Stimulated activated CD8-positive, alpha-beta memory T cell treated with anti-CD3 and anti-CD28 coated beads, Interleukin-7, amount 100 ng/mL, for 4 hours (primary cell): ENCODE measurements at regions not wholly inside any gene's neighbourhood (a gene's known extent, or its start where the extent isn't known, plus 50 kb on each side); places are given as distances from the start of the nearest gene placed in this dataset.

Experiments
- DNase-seq, 2 donors: peaks; one replicate each; pipeline ENCODE4 v3.0.0-alpha.2; 2020; ENCODE audit warnings: low read depth in 2 of 2

- no peak for DNase-seq
These were observed 161.6 kb upstream of the PWP1 start for GRCh38 chr12:107523775-107524535.

- DNase-seq = no peak
These were observed 160.4 kb upstream of the PWP1 start for GRCh38 chr12:107525063-107525718.

DNA sequence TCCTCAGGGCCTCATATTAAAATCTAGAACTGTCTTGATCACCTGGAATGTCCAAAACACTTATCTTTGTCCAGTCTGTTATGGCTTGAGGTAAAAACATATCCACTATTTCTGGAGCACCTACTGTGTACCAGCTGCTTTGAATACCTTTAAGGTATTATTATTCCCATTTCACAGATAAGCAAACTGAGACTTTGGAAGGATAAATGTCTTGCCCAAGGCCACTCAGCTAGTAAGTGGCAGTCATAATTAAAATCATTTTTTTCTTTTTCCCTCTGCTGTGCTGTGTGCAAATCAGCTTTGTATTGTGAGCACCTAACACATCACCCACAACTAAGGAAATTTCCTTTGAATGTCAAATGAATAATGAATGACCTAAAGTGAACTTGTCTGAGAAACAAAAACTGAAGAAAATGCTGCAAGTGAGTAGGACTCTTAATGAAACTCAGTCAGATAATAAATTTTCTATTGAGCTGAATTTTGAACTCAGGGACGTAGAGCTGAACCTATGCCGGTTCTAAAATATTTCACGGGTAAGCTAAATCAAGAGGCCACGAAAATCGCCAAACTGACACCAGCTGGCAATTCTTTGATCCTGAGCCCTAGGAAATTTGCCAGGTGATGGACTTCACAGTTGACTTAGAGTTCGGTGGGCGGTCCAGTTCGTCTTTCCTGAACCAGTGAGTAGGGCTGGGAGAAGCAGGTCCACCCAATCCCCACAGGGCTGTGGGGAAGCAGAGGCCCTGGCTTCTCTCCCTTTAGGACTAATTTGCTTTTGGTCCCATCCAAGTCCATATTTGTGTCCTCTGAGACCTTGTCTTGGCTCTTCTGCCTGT lies 159.7 kb upstream of the PWP1 start:
- DNase-seq = no peak

DNA sequence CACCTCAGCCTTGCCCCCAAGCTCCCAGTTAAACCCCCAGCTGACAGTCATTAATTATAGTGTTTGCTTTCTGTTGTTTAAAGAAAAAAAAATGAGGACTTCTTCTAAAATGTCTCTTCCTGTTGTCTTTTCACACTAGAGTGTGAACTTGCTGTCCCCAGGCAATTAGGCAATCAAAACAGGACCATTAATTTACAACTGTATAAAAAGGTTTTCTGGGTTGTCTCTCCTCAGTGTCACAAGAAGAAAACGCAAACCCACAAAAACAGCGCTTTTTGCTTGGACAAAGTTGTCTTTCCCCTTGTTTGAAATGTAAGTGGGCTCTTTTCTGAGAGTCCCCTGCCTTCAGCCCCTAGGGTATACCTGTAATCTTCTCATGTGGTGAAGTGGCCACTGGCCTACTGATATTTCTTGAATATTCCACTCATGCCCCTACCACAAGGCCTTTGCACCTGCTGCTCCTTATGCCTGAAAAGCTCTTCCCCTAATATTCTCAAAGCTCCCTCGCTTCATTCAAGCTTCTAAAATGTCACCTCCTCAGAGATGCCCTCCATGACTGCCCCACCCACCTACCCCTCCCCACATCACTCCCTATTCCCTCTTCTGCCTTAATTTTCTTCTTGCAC lies 158.9 kb upstream of the PWP1 start:
- DNase-seq = no peak

GRCh38 chr12:107528731-107529365 lies 156.8 kb upstream of the PWP1 start:
- no peak for DNase-seq

DNA sequence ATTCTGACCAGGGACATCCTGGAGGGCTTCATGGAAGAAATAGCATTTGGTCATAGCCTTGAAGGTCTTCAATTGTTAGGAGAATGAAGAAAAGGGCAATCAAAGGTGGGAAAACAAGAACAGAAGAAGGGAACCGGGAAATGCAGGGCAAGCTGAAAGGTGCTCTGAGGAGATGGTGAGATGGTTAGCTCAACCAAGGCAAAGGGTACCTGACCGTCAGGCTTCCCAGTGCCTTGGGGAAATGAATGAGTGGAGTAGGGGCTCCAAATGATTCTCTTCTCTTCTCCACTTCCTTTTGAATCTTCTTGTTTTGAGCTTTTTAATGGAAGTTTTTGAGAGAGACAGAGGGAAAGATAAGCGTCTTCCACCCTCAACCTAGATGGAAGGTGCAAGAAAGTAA lies 155.6 kb upstream of the PWP1 start:
- DNase-seq = no peak

DNA sequence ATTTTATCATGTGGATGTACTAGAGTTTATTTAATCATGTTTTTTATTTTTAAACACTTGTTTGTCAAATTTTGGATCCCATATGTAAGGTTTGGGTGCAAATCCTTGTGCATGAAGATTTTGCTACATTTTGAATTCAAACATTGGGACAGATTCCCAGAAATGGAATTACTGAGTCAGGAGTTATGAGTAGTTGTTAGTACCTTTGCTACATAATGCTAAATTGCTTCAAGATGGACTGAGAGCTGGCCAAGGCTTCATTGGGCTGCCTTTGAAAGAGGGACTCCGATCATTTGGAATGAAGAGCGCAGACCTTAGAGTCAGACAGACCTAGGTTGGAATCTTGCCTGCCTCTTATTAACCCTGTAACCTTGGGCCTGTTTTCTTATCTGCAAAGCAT lies 154.9 kb upstream of the PWP1 start:
- no peak for DNase-seq

- DNase-seq = no peak
These were observed 152.4 kb upstream of the PWP1 start for GRCh38 chr12:107533218-107533617.

DNA sequence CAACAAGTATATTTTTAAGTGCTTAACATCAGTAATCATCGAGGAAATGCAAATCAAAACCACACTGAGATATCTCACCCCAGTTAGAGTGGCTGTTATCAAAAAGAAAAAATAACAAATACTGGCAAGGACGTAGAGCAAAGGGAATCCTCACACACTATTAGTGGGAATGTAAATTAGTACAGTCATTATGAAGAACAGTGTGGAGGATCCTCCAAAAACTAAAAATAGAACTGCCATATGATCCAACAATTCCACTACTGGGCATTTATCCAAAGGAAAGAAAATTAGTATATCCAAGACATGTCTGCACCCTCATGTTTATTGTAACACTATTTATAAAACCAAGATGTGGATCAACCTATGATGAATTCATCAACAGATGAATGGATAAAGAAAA lies 149.0 kb upstream of the PWP1 start:
- DNase-seq = no peak

GRCh38 chr12:107537464-107538119 lies 148.0 kb upstream of the PWP1 start:
- DNase-seq = no peak

GRCh38 chr12:107539196-107539939 lies 146.2 kb upstream of the PWP1 start:
- DNase-seq = no peak

DNA sequence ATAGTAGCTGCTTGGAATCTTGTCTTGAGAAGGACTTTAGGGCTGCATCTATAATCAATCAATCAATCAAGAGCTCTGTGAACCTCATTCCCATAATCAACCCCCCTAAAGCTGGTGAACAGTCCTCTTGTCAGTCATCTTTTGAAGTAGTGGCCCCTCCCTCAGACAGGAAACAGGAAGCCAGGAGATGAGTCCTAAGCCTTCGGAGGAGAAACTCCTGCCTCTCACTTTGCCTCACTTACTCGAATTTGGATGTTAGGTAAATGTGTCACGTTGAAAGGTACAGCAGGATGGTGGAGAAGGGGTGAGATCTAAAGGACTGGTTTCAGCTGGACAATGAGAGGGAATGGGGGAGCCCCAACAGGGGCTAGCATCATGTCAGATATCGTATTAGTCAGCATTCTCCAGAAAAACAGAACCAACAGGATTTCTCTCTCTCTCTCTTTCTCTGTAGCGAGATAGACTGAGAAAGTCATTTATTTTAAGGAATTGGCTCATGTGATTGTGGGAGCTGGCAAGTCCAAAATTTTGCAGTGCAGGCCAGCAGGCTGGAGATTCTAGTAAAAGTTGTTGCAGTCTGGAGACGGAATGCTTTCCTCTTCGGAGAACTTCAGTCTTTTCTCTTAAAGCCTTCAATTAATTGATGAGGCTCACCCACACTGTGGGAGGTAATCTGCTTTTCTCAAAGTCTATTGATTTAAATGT lies 144.4 kb upstream of the PWP1 start:
- DNase-seq = no peak

DNA sequence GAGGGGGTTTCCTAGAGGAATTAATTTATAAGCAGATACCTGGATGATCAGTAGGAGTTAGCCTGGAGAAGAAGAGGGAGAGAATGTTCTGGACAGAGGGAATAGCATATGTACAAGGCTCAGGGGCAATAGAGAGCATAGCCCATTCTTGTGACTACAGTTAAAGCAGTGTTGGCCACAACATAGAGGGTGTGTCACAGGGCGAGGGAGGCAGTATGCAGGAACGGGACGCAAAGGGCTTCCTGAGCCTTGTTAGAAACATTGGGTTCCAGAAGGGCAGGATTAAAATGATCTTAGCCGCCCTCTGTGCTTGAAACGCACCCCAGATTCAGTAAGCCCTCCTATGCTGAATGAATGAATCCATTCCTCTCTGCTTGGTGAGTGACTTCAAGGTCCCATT lies 142.2 kb upstream of the PWP1 start:
- no peak for DNase-seq

DNA sequence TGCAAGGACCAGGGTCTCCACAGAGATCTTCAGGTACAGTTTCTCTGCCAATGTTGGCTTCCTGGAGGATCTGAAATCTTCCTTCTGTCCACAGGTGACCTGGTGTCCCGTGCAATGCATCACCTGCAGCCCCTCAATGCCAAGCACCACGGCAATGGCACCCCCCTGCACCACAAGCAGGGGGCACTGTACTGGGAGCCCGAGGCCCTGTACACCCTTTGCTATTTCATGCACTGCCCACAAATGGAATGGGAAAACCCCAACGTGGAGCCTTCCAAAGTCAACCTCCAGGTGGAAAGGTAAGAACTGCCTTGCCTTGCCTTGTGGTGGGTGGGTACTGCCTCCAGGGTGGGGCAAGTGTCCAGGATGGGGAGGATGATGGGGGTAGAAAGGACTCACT lies 141.8 kb upstream of the PWP1 start:
- no peak for DNase-seq

DNA sequence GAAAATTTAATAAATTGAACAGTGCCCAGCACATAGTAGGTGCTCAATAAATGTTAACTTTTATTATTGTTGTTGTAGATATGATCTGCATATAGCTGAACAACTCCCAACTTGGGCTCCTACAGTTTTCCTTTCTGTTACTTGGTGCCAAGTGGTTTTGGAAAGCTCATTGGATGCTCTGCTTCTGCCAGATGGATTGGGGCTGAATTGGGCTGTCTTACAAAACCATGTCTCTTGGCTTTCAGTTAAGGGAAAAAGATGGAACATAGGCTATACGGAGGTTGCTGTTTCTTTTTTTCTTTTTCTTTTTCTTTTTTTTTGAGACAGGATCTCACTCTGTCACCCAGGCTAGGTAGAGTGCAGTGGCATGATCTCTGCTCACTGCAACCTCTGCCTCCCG lies 140.7 kb upstream of the PWP1 start:
- no peak for DNase-seq

GRCh38 chr12:107545737-107546353 lies 139.8 kb upstream of the PWP1 start:
- DNase-seq = no peak

DNA sequence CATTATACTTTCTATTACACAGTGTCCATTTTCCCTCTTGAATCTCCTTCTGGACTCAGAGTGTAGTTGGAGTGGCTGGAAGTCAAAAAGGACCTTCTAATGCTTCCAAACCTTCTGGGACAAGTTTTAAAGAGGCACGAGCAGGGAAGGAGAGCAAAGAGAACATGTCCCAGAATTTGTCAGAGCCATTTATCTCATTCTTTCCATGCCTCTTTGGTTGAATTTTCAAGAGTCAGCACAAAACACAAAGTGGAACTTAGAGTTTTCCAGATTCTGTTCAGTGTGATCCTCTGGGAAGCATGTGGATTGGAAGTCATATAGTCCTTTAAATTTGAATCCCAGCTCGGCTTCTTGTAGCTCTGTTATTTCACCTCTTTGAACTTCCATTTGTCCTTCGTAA lies 138.2 kb upstream of the PWP1 start:
- no peak for DNase-seq

DNA sequence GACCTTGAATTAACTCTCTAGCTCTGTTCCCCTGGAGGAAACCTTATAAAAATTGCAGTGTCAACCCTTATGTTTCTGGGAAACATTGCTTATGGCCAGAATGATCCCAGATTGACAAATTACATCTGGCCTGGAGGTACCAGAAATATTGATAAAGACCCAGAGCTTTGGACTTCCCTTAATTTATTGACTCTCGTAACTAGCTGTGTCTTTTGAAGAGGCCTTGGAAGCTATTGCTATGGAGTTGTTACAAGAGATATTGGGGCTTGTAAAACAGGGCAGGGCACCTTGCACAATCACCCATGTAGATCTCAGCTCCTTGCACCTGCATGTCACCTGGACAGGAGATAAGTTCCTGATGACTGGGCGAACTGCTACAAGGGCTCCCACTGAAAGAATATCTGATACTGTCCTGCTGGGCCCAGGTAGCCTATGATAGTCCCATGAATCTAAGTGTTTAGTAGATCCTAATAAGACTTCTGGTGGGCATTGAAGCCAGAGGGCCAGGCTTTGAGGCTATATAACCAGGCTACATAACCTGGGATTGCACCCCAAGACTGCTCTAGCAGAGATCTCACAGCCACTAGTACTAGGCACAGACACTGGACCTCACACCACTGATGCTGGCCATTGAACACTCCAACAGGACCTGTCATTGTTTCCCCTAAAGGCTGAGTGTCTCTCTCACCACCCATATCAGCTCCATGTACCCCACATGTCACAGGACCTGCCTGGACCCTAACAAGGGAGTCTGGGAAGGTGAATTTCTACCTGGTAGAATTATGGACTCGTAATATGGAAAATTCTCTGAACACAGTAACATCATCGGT lies 135.7 kb upstream of the PWP1 start:
- no peak for DNase-seq

DNA sequence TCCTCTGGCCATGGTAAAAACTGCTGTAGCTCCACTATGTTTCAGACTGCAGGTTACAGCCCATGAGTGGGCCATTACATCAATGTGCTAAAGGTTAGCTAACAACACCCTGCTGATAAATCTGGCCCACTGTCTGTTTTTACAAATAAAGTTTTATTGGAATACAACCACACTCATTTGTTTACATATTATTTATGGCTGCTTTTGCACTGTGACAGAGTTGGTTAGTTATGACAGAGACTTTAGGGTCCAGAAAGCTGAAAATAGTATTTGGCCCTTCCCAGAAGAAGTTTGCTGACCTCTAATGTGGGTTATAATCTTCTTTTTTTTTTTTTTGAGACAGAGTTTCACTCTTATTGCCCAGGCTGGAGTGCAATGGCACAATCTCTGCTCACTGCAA lies 134.2 kb upstream of the PWP1 start:
- DNase-seq = no peak
